Glomerular visceral epithelial cell (primary cell): ENCODE measurements at regions not wholly inside any gene's neighbourhood (a gene's known extent, or its start where the extent isn't known, plus 50 kb on each side); places are given as distances from the start of the nearest gene placed in this dataset.
"Not testable (repeated sequence)": the region's sequence is repeated elsewhere in the genome, so short reads cannot be mapped to it uniquely, and the experiment has no call there.

Experiments
- DNase-seq: peaks from one replicate; pipeline ENCODE4 v3.0.0-alpha.2; 2016; ENCODE audit errors: extremely low spot score

GRCh38 chr16:48999044-48999443 is 282.6 kb downstream of the CBLN1 start:
- DNase-seq, result no peak

GRCh38 chr16:48997946-48998345 is 283.7 kb downstream of the CBLN1 start:
- DNase-seq, result no peak

GRCh38 chr16:48997081-48997615 is 284.5 kb downstream of the CBLN1 start:
- DNase-seq, result no peak

GRCh38 chr16:48978501-48978900 is 303.1 kb downstream of the CBLN1 start:
- no peak for DNase-seq

- no peak for DNase-seq
These were observed 309.4 kb downstream of the CBLN1 start for GRCh38 chr16:48972236-48972635.

- peak; percentile 42 for DNase-seq
These were observed 310.0 kb downstream of the CBLN1 start for GRCh38 chr16:48971571-48972077.

- no peak for DNase-seq
These were observed 311.4 kb downstream of the CBLN1 start for GRCh38 chr16:48970216-48970615.

- no peak for DNase-seq
These were observed 312.0 kb downstream of the CBLN1 start for GRCh38 chr16:48969611-48970010.

GRCh38 chr16:48965386-48965785 is 316.3 kb downstream of the CBLN1 start:
- DNase-seq, result no peak

GRCh38 chr16:48963901-48964615 is 317.6 kb downstream of the CBLN1 start:
- peak; percentile 87 for DNase-seq

GRCh38 chr16:48963306-48963705 is 318.3 kb downstream of the CBLN1 start:
- peak; percentile 66 for DNase-seq

- DNase-seq, result no peak
These were observed 320.1 kb downstream of the CBLN1 start for GRCh38 chr16:48961546-48961945.

GRCh38 chr16:48960830-48961229 is 320.8 kb downstream of the CBLN1 start:
- DNase-seq, result no peak

- no peak for DNase-seq
These were observed 321.9 kb downstream of the CBLN1 start for GRCh38 chr16:48959747-48960146.

GRCh38 chr16:48959204-48959603 is 322.4 kb downstream of the CBLN1 start:
- peak; percentile 43 for DNase-seq

GRCh38 chr16:48958681-48959080 is 323.0 kb downstream of the CBLN1 start:
- DNase-seq, result peak; percentile 6

GRCh38 chr16:48956620-48957019 is 325.0 kb downstream of the CBLN1 start:
- no peak for DNase-seq

- no peak for DNase-seq
These were observed 325.8 kb downstream of the CBLN1 start for GRCh38 chr16:48955837-48956236.

- DNase-seq, result not testable (repeated sequence)
These were observed 330.0 kb downstream of the CBLN1 start for GRCh38 chr16:48951621-48952125.

GRCh38 chr16:48950184-48950583 is 331.5 kb downstream of the CBLN1 start:
- no peak for DNase-seq

GRCh38 chr16:48949636-48950035 is 332.0 kb downstream of the CBLN1 start:
- DNase-seq, result no peak

- no peak for DNase-seq
These were observed 332.7 kb downstream of the CBLN1 start for GRCh38 chr16:48948911-48949310.

- no peak for DNase-seq
These were observed 334.3 kb downstream of the CBLN1 start for GRCh38 chr16:48947371-48947713.
